22Rv1 (cell line): ENCODE measurements at regions not wholly inside any gene's neighbourhood (a gene's known extent, or its start where the extent isn't known, plus 50 kb on each side); places are given as distances from the start of the nearest gene placed in this dataset.

Experiments used
- H3K27ac ChIP-seq: fragments of 450-650 bp; 2 replicates; pipeline ENCODE4 v1.5.1; 2017
- ZFX ChIP-seq: fragments of 450-650 bp; IDR thresholded peaks from 2 replicates; pipeline ENCODE4 v1.6.1; 2017; ENCODE audit warnings: antibody characterized with exemption, borderline replicate concordance
- TF ChIP-seq, protein P1 (sequence below): fragments of 450-650 bp; IDR thresholded peaks from 2 replicates; pipeline ENCODE4 v1.5.1; 2017; ENCODE audit warnings: mild to moderate bottlenecking

DNA sequence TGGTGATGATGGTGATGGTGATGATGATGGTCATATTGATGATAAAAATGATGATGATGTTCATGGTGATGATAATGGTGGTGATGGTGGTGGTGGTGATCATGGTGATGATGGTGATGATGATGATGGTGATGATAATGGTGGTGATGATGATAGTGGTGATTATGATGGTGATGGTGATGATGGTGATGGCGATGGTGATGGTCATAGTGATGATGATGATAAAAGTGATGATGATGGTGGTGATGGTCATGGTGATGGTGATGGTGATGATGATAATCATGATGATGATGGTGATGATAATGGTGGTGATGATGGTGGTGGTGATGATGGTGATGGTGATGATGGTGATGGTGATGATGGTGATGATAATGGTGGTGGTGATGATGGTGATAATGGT, 478.7 kb downstream of the TYW1 start:
- H3K27ac ChIP-seq, result no peak overlapping the region
- TF ChIP-seq ZFX, result no peak
- TF ChIP-seq, protein P1, sequence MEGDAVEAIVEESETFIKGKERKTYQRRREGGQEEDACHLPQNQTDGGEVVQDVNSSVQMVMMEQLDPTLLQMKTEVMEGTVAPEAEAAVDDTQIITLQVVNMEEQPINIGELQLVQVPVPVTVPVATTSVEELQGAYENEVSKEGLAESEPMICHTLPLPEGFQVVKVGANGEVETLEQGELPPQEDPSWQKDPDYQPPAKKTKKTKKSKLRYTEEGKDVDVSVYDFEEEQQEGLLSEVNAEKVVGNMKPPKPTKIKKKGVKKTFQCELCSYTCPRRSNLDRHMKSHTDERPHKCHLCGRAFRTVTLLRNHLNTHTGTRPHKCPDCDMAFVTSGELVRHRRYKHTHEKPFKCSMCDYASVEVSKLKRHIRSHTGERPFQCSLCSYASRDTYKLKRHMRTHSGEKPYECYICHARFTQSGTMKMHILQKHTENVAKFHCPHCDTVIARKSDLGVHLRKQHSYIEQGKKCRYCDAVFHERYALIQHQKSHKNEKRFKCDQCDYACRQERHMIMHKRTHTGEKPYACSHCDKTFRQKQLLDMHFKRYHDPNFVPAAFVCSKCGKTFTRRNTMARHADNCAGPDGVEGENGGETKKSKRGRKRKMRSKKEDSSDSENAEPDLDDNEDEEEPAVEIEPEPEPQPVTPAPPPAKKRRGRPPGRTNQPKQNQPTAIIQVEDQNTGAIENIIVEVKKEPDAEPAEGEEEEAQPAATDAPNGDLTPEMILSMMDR, result no peak

DNA sequence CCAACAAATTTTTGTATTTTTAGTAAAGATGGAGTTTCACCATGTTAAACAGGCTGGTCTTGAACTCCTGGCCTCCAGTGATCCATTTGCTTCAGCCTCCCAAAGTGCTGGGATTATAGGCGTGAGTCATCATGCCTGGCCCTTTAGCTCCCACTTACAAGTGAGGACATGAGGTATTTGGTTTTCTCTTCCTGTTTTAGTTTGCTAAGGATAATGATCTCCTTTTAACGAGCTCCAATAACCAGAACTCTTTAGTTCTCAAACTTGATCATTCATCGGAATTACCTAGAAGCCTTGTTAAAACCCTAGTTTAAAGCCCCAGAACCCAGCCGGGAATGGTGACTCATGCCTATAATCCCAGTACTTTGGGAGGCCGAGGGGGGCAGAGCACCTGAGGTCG, 481.4 kb downstream of the TYW1 start:
- H3K27ac ChIP-seq, result no peak overlapping the region
- TF ChIP-seq, protein P1, result no peak
- no peak for TF ChIP-seq ZFX

GRCh38 chr7:67484244-67484751, 487.7 kb downstream of the TYW1 start:
- TF ChIP-seq ZFX, result no peak
- TF ChIP-seq, protein P1, result peak; percentile 94

GRCh38 chr7:67486401-67486800, 489.8 kb downstream of the TYW1 start:
- no peak overlapping the region for H3K27ac ChIP-seq
- TF ChIP-seq, protein P1, result no peak
- no peak for TF ChIP-seq ZFX

More at GRCh38 chr7:67484244-67484751, 487.7 kb downstream of the TYW1 start:
- H3K27ac ChIP-seq, result no peak overlapping the region

DNA sequence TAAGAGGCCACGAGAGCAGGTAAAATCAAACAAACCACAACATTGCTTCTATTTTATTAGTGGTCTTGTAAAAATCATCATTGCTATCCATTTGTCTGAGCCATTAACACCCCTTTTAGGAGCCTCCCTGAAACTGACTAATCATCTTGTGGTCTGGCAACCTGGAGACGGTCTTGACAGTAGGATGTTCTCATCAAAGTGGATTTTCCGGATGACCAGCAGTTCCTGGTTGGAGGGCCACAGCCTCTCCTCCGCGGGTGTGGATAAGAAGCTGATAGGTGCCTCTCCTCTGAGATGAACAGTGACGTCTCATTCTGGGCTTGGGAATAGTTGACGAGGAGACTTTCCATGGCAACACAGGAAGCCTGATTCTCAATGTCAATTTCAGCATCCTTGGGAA, 490.7 kb downstream of the TYW1 start:
- no peak for TF ChIP-seq ZFX
- TF ChIP-seq, protein P1, result no peak

DNA sequence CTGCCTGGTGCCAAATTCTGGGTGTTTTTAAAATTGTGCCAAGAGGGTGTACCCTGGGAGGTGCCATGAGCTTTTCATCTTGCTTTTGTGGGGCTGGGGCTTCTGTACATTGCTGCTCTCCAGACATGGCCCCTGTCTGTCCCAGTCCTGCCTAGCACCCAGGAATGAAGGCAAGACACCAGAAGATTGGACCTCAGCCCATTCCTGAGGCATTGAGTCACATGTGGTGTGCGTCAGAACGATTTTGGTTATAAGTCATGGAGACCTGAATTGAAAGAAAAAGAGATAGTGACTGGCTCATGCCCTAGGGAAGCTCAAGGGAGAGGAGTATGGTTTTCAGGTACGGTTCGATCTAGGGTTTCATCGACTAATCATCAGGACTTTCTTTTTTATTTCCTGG, 493.2 kb downstream of the TYW1 start:
- TF ChIP-seq, protein P1, result no peak
- TF ChIP-seq ZFX, result no peak
- no peak overlapping the region for H3K27ac ChIP-seq

More for the DNA sequence above, 490.7 kb downstream of the TYW1 start:
- H3K27ac ChIP-seq, result no peak overlapping the region

- TF ChIP-seq, protein P1, result no peak
- no peak for TF ChIP-seq ZFX
- no peak overlapping the region for H3K27ac ChIP-seq
Observed at GRCh38 chr7:67493366-67493765, 496.7 kb downstream of the TYW1 start.
